NCI-H82 (cell line): ENCODE measurements at regions not wholly inside any gene's neighbourhood (a gene's known extent, or its start where the extent isn't known, plus 50 kb on each side); places are given as distances from the start of the nearest gene placed in this dataset.
A peak's percentile ranks its signal among the peaks of the same experiment; 100 is the strongest.
"Not testable (repeated sequence)": the region's sequence is repeated elsewhere in the genome, so short reads cannot be mapped to it uniquely, and the experiment has no call there.

Experiments used
- DNase-seq: peaks from one replicate; lab custom pipeline; 2025; lab: John Stamatoyannopoulos, UW

DNA sequence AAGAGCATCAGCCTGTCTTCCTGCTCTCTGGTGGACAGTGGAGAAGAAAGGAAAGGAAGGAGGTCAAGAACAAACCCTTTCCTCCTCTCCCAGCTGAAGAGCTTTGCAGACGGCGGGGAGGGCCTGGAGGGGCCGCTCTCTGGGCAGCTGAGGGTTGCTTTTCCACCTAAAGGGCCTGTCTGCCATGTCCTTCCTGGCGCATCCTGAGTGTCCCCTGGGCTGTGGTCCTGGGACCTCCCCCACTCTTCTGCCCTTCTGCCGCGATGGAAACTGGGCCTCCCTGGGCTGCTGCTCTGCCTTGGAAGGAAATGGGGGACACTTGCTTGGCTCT, 107.0 kb downstream of the ETS2 start:
- no peak for DNase-seq

DNA sequence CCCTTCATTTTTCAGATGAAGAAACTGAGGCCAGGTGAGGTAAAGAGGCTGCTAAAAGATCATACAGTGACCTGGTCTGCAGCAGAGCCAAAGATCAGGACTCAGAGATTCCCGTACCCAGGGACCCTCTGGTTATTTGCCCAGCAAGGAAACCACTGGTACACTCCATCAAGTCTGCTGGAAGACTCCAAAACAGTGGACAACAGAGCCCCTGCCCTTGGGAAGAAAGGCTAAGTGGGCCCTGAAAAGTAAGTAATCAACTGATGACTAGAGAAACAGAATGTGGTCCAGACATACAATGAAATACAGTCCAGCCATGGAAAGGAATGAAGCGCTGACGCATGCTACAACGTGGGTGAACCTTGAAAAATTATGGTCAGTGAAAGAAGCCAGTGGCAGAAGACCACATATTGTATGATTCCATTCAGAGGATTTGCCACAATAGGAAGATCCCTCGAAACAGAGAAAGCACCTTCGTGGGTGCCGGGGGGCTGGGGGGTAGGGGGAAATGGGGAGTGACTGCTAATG, 106.4 kb downstream of the ETS2 start:
- DNase-seq, result no peak

DNA sequence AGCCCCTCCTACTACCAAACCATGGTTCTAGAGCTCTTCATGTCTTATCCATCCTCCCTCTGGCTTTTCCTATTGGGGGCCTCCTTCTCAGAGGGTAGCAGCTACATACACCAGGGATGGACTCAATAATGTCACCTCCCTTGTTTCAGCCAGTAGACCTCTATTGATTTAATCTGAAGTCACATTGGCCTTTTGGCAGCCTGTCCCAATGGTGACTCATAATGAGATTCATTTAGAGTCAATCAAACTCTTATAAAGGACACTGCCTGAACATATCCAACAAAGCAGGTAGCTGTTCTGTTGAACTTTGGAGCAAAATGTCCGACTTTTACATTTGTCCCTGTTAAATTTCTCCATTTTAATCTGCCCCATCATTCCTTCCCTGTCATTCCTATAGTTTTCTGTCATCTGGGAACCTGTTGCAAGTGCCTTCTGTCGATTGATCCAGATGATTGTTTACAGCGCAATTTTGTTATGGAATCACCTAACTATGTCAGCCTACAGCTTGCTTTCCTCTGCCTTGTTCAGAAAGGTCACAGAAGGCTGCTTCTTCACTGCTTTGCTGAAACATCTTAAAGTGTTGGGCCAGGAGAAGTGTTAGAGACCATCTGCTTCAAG, 105.9 kb downstream of the ETS2 start:
- no peak for DNase-seq

DNA sequence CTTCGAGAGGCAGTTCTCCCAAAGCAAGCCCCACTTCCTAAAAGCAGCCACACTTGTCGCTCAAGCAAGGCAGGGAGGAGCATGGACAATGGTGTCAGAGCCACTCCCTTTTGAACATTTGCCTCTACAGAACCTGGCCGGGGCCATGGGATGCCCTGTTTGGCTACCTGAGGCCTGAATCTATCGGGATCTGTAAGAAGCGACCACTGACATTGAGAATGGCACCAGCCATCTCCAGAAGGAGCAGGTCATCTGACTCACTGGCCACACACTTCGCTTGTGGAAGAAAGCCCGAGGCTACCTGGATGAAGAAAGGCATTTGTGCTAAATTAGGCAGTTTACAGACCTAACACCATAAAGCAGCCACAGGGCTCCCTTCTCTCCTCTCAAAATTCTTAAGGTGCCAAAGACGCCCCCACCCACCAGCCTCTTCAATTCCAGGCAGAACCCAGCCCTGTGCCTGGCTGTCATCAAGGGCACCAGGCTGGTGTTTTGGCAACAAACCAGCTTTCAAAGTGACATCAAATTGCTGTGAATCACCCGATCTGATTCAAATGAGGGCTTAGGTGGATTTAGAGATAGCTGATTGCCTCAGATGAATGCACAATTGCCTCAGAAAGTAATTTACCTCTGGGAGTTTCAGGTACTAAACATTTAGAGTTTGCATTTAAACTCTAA, 104.8 kb downstream of the ETS2 start:
- DNase-seq, result no peak

DNA sequence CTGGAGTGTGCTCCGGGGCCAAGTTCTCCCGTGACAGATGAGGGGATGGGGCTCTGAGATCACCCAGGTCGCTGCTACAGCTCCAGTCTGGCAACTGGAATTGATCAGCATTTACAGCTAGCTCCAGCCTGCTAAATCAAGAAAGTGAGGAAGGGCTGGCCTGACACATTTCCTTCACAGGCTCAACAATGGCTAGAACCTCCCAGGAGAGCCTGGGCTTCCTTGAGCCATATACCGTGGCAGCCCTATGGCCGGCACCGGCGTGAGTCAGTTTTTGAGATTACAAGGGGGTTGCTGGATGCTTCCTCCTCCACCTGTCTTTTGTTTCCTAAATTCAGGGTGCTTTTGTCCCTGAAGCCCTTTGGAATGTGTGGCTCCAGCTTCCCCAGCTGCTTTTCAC, 104.2 kb downstream of the ETS2 start:
- DNase-seq, result no peak

DNA sequence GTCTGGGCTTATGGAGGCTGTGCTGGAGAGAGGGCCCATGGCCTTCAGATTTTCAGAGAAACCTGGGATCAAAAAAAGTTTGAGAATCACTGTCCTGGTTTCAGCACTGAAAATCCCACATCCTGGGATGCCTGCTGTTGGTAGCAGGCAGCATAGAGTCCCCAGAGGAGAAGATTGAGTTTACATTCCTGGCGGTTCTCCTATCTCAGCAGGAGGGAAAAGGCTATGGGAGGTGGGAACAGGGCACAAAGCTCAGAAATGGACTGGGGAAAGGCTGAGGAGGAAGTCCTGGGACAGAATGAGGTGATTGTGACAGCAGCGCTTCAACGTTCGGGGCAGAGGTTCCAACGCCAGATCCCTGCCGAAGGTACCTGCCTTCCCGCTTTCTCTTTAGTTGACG, 103.4 kb downstream of the ETS2 start:
- no peak for DNase-seq

DNA sequence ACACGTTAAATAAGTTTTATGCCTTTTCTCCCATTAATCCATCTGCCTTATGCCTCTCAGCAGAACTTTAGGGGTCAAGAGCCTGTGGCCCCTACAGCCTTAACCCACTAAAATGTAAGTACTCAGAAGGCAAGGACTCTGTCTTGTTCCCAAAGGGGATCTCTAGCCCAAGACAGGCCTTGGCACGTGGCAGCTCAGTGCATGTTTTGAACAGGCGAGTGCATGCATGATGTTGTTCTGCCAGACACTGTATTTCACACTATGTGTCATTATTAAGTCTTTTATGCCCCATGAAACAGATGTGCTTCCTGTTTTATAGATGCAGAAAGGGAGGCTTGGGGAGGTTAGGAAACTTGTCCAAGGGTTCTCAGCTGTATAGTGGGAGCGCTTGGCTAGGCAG, 102.8 kb downstream of the ETS2 start:
- no peak for DNase-seq

DNA sequence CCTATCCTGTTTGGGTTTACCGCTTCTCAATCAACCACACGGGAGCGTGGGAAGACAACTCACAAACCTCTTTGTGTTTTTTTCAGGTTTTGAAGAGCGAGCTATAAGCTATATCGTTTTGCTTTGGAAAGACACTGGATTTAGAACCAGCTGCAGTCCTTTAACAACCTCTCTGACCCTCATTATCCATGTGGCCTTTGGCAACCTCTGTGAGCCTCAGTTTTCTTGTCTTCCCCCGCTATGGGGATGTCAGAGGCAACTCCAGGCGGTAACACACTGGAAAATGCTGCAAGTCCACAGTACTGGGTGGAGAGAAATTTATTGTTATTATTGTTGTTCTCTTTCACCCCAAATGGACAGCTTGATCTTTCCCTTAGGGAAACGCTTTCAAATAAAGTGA, 100.0 kb downstream of the ETS2 start:
- no peak for DNase-seq

DNA sequence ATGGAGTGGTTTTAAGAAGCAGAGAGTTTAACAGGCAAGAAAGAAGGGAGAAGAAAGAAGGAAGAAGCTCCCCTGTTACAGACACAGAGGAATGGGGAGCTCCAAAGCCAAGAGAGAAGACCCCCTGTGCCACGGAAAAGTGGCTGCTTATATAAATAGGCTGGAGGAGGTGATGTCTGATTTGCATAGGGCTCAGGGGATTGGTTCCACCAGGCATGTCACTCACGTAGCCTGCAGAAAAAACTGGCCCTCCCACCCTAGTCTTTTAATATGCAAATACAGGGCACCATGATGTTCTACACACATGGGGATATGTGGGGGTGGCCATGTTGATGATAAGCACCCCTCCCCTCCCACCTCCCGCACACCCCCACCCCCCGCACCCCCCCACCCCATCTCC, 99.6 kb downstream of the ETS2 start:
- DNase-seq, result no peak

DNA sequence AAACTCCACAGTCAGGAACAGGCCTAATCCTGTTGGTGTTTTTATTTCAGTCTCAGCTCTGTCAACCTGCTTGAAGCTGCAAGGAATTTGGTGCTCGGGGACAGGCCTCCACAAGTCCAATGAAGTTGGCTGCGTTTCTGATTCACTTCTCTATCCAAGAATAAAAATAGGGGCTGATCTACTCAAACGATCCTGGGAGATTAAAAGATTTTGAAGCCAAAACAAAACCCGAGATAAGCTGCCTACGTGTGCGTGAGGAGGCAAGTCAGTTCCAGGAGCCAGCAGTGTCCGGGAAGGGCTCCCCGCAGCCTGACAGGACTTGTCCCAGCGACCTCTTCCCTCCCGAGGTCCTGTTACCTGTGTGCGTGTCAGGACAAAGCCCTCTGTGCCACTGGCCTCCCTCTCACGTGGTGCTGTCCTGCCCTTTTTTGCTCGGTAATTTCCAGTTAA, 98.0 kb downstream of the ETS2 start:
- peak; percentile 28 for DNase-seq

DNA sequence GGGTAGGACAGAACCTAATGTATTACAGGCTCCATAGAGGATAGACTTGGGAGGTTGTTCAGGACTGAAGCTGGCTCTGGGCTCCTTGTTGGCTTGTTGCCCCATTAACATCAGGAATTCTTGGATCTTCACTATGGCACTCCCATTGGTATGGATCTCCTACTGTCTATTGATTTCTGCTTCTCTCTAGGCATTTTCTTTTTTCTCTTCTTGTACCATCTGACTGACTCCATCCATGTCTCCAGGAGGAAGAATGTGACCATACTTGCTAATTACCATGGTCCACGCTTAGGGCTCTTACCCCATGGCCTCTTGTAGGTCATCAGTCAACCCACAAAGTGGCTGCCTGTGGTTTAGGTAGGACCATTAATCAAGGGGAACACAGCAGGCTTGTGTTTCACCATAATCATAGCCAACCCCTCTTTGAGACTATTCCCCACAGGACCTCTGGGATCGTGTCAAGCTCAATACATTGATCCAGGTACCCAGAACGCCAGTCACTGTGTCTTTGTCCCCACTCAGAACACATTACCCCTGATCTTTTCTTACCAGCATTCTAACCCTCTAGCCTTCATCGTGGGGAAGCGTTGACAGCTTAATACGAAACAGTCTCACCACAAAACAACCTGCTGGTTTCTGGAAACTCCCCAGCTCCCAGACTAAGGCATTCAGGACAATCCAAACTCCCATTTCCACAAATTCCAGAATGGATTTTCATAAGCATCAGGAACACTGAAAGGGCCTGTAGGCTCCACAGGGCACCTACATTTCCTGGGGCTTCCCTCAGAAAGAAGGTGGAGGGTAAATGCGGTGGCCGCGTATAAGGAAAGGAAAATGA, 97.1 kb downstream of the ETS2 start:
- DNase-seq, result no peak

DNA sequence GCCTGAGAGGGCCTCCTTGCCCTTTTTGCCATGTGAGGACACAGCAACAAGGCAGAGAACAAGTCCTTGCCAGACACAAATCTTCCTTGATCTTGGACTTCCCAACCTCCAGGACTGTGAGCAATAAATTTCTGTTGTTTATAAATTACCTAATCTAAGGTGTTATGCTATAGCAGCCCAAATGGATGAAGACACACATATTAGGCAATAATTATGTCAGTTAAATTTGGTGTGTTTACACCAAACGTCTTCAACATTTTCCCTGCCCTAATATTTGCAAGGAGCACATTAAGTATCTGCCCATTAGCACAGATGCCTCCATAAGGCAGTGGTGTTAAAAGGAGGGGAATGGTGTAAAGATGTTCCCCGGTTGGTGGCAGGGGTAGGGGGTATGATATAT, 94.8 kb downstream of the ETS2 start:
- DNase-seq, result no peak

DNA sequence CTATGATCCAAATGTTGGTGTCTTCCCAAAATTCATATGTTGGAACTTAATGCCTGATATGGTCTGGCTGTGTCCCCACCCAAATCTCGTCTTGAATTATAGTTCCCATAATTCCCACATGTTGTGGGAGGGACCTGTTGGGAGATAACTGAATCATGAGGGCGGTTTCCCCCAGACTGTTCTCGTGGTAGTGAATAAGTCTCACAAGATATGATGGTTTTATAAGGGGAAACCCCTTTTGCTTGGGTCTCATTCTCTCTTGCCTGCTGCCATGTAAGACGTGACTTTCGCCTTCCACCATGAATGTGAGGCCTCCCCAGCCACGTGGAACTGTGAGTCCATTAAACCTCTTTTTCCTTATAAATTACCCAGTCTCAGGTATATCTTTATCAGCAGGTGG, 94.3 kb downstream of the ETS2 start:
- not testable (repeated sequence) for DNase-seq

DNA sequence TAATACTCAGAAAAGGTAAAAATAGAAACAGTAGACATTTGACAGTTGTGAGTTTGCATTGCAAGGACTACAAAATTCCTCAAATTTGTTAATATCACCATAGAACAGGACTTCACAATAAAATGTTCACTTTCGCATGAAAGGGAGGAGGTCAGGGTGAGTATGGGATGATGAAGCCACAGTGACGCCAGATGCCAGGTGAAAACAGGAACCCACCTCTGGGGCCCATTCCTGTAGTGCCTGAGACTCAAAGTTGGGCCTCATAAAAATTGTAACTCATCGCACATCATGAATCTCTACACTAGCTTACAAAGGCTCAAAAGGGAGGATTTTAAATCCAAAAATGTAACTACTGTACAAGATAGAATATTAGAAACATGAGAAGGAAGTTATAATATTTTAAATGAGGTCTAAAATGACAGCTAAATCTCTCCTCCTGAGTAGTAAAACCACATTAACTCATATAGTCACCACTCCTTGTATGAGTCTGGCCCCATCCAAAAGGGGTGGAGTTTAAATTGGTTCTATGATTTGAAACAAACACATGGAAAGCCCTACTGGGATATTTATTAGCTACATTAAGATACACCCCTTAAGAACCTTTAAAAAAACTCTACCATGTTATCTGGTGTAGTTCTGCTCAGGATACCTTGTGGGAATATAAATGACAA, 93.7 kb downstream of the ETS2 start:
- DNase-seq, result no peak

DNA sequence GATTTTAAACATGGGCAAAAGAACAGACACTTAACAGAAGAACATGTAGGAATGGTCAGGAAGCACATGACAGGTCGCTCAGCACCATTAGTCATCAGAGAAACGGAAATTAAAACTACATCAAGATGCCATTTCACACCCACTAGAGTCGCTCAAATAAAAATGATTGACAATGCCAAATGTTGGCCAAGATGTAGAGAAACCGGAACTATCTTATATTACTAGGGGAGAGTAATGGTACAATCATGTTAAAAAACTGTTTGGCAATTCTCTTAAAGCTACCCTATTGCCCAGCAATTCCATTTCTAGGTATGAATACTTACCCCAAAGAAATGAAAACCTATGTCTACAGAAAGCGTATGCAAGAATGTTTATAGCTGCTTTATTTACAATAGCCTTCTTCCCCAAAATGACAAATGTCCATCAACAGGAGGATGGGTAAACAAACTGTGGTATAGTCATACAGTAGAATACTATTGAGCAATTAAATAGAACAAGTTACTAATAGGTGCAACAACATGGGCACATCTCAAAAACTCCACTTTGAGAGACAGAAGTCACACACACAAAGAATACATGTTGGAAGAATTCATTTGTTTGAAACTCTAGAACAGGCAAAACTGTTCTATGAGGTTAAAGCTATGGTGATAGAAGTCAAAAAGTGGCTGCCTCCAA, 92.8 kb downstream of the ETS2 start:
- no peak for DNase-seq

DNA sequence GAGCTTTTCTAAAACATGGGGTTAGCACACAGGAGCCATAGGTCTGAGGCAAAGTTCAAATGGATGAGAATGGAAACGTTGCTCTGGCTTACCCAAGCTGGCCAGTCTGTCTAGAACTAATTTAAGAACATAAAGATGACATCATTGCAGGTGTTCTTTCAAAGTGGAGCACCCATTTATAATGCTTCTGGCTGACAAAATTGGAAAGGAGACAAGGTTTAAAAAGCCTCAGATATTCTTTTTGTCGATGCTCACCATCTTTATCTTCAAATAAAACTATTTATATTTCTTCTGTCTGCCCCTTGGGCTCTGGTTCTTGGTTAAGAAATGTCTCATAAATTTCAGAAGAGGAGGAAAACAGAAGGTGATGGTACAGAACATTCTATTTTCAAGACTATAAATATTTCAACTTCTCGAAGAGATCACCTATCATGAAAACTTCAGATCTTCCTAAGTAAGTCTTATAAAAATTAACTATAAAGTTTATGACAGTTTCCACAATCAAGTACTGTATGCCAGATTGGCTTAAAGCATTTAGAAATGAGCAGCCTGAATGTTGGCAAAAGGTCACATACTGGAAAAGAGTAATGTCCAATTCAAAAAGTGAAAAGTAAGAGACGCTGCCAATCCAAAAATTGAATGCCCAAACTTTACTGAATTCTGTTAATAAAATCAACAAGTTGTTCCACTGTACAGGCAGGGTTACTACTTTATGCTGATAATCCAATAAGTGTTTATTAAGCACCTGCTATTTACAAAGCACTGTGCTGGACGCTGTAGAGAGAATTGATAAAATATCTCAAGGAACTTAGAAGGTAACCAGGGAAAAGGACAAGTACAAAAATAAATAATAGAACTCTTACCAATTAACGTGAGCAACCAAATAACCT, 92.0 kb downstream of the ETS2 start:
- no peak for DNase-seq

DNA sequence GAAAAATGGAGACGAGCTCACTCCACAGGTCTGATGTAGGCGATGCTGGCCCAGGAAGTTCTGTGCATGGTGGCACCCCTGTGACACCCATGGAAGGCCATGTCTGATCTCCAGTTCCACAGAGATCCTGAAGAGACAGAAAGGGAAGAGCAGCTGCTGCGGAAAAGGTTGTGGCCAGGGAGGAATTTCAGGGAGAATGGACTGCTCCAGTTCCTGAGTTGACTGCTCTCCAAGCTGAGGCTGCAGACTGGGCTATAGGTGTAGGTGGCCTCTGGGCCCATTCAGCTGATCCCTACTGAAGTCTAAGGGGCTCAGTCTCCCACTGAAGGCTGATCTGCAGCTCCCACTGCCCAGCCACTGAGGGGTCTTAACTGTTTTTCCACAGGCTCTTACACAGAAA, 89.2 kb downstream of the ETS2 start:
- no peak for DNase-seq

DNA sequence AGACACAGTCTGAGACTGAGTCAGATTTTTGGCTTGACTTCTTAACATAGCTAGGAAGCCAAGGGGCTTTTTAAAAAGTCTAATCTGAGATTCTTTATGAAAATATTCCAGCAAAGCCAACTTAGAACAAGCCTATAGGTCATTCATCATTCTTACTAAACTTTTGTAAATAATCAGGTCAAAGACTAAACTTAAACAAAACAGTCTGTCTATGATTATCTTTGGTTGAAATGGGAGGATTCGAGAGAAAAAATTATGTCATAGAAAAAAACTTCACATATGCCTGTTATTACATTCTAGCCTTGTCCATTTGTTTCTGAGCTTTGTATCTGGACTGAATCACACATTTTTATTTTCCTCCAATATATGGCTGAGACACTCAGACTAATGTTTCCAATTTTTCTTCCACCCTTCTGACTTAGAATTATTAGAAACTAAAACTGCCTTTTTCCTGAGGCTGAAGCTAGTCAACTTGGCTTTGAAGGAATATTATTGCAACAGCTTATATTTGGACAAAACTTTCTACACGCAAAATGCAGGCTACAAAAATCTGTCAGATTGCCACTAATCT, 83.3 kb downstream of the ETS2 start:
- no peak for DNase-seq

DNA sequence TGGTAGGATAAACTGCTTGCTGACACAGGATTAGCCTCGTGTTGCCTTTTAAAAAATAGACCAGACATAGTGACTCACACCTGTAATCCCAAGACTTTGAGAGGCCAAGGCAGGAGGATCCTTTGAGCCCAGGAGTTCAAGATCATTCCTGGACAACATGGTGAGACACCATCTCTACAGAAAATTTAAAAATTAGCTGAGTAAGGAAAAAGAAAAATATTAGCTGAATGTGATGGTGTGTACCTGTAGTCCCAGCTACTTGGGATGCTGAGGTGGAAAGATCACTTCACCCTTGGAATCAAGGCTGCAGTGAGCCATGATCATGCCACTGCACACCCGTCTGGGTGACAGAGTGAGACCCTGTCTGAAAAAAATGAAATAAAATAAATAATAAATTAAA, 82.0 kb downstream of the ETS2 start:
- no peak for DNase-seq

DNA sequence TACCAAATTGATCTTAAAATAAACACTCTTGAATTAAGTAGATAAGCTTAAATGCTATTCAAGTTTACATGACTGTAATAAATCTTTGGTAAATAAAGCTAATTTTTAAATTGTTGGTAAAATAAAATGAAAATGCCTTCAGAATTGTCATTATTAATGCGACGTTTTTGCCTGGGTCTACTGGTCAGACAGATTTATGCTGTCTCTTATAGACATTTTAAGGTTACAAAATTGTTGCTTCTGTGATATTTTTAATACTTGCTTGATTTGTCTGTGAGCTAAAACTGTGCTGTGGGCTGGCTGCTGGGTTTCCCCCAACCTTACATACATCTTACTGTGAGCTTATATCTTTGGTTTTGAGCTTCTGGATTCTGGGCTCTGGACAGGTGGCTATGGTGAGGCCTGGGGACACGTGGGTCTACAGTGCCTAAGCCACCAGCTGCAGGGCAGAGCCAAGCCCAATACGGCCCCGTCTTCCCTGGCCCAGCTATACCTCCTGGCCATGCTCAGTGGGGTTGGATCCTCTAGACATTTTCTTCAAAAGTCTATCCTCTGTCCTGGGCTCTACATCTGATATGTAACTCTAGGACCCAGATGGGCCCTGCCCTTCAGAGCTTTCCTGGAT, 81.4 kb downstream of the ETS2 start:
- no peak for DNase-seq
